H1 (cell line): ENCODE measurements at regions not wholly inside any gene's neighbourhood (a gene's known extent, or its start where the extent isn't known, plus 50 kb on each side); places are given as distances from the start of the nearest gene placed in this dataset.
A peak's percentile ranks its signal among the peaks of the same experiment; 100 is the strongest.

Experiments
- ASH2L ChIP-seq: fragments of 200-600, 300-600 bp; sonication (generic); IDR thresholded peaks from one replicate; pipeline ENCODE4 v1.7.1; 2017; ENCODE audit warnings: low read length
- CTBP2 ChIP-seq: IDR thresholded peaks from 2 replicates; pipeline ENCODE4 v1.7.0; 2011; ENCODE audit warnings: borderline replicate concordance, mild to moderate bottlenecking, moderate library complexity, mixed read lengths, low read length; ENCODE audit not compliant: insufficient read depth, insufficient read length
- GTF2F1 ChIP-seq: IDR thresholded peaks from 2 replicates; pipeline ENCODE4 v1.6.1; 2012; ENCODE audit warnings: low read depth, low read length, improper control_type of control experiment, borderline replicate concordance
- HDAC2 ChIP-seq, 2 experiments: fragments of 300-600 bp in 1 of 2; sonication (generic) in 1 of 2; IDR thresholded peaks; 2 replicates each; pipeline ENCODE4 v1.6.1; 2011 to 2012; ENCODE audit warnings: low read depth in 2 of 2, low read length in 2 of 2, mild to moderate bottlenecking in 2 of 2, moderate library complexity in 2 of 2, borderline replicate concordance in 1 of 2, inconsistent platforms in 1 of 2
- MAFK ChIP-seq: IDR thresholded peaks from 2 replicates; pipeline ENCODE4 v1.6.1; 2012; ENCODE audit warnings: low read depth, mild to moderate bottlenecking, improper control_type of control experiment, low read length
- RAD21 ChIP-seq, 2 experiments: IDR thresholded peaks in 1 of 2; conservative IDR thresholded peaks in 1 of 2; 2 replicates each; pipeline ENCODE4 v1.6.1; 2011; ENCODE audit warnings: low read depth in 2 of 2, low read length in 2 of 2, improper control_type of control experiment in 1 of 2, inconsistent platforms in 1 of 2, mild to moderate bottlenecking in 1 of 2, moderate library complexity in 1 of 2
- SIN3A ChIP-seq, 2 experiments: IDR thresholded peaks in 1 of 2; conservative IDR thresholded peaks in 1 of 2; 2 replicates each; pipeline ENCODE4 v1.6.1; 2011 to 2012; ENCODE audit warnings: low read length in 2 of 2, improper control_type of control experiment in 1 of 2, low read depth in 1 of 2, mild to moderate bottlenecking in 1 of 2
- TBP ChIP-seq: IDR thresholded peaks from 2 replicates; pipeline ENCODE4 v1.6.1; 2011; ENCODE audit warnings: low read depth, low read length, improper control_type of control experiment
- ZNF274 ChIP-seq: IDR thresholded peaks from 2 replicates; pipeline ENCODE4 v1.7.0; 2012; ENCODE audit warnings: low read length, borderline replicate concordance; ENCODE audit errors: extremely low read depth

DNA sequence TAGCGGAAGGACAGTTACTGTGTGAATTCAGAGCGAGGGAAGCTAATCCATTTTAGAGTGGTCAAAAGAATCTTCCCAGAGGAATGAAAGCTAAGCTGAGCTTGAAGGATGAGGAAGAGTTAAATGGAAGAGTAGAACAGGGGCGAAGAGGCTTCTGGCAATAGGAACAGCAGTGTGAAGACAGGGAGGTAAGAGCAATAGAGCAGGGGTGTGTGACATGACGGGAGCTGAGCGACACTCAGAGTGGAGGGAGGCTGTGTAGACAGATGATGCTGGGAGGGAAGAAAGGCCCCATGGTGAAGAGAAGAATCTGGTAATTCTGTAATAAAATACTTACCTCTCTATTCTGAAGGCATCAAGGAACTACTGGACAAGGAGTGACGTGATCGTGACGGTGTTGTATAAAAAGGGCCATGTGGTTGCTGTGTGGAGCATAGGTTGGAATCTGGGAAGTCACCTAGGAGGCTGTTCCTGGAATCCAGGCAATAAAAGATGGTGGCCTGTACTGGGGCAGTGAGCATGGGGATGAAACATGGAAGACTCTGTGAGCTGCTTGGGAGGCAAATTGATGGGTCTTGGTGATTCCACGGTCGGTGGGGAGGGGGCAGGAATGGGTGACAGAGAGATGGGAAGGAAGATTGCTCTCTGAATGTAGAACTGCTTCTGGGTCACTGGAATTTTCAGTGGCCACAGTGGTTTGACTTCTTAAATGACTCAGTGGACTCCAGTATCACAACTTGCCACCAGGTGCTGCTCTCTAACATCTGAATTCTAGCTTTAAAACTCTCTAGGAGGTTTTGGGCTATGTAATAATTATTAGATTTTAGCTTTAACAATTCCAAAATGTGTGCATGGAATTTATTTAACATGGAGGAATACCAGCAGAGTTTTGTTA, 164.1 kb downstream of the ATP23 start (continued):
- TF ChIP-seq RAD21 (IDR thresholded peaks at IDR 0.05 in 1 of 2, conservative IDR thresholded peaks at IDR 0.05 in 1 of 2; ENCODE audit: low read depth in 2 of 2, low read length in 2 of 2), result peak; percentile 43 to 59
- no peak for TF ChIP-seq GTF2F1
- no peak for TF ChIP-seq ZNF274
- no peak for TF ChIP-seq SIN3A (conservative IDR thresholded peaks at IDR 0.05 in 1 of 2, IDR thresholded peaks at IDR 0.05 in 1 of 2; ENCODE audit: low read depth in 1 of 2, low read length in 2 of 2)
- TF ChIP-seq ASH2L, result no peak
- TF ChIP-seq HDAC2 (IDR thresholded peaks at IDR 0.05; ENCODE audit: borderline replicate concordance in 1 of 2, low read depth in 2 of 2, low read length in 2 of 2), result no peak
- TF ChIP-seq CTBP2, result no peak
- TF ChIP-seq TBP, result no peak
- TF ChIP-seq MAFK, result no peak
